HEK293T (cell line): ENCODE measurements at regions not wholly inside any gene's neighbourhood (a gene's known extent, or its start where the extent isn't known, plus 50 kb on each side); places are given as distances from the start of the nearest gene placed in this dataset.

Source experiments
- ARNT ChIP-seq: fragments of 450-650 bp; IDR thresholded peaks from 2 replicates; pipeline ENCODE4 v1.6.1; 2017; ENCODE audit warnings: mild to moderate bottlenecking
- BHLHE40 ChIP-seq: fragments of 450-650 bp; IDR thresholded peaks from 2 replicates; pipeline ENCODE4 v1.6.1; 2016; ENCODE audit warnings: mild to moderate bottlenecking, moderate library complexity, borderline replicate concordance
- CTBP1 ChIP-seq: fragments of 450-650 bp; IDR thresholded peaks from 2 replicates; pipeline ENCODE4 v1.6.1; 2016; ENCODE audit warnings: borderline replicate concordance
- ELF4 ChIP-seq: fragments of 450-650 bp; IDR thresholded peaks from 2 replicates; pipeline ENCODE4 v1.6.1; 2017; ENCODE audit warnings: antibody characterized with exemption
- FOXA1 ChIP-seq: fragments of 450-650 bp; IDR thresholded peaks from 2 replicates; pipeline ENCODE4 v1.6.1; 2016; ENCODE audit warnings: mild to moderate bottlenecking
- FOXK2 ChIP-seq: fragments of 450-650 bp; IDR thresholded peaks from 2 replicates; pipeline ENCODE4 v1.6.1; 2016; ENCODE audit warnings: mild to moderate bottlenecking
- FOXM1 ChIP-seq: fragments of 450-650 bp; IDR thresholded peaks from 2 replicates; pipeline ENCODE4 v1.6.1; 2017; ENCODE audit warnings: mild to moderate bottlenecking, borderline replicate concordance
- HDGF ChIP-seq: fragments of 450-650 bp; IDR thresholded peaks from 2 replicates; pipeline ENCODE4 v1.6.1; 2017; ENCODE audit warnings: antibody characterized with exemption, borderline replicate concordance
- SP1 ChIP-seq: fragments of 450-650 bp; IDR thresholded peaks from 2 replicates; pipeline ENCODE4 v1.6.1; 2017
- SUZ12 ChIP-seq: fragments of 450-650 bp; IDR thresholded peaks from 2 replicates; pipeline ENCODE4 v1.6.1; 2016; ENCODE audit warnings: mild to moderate bottlenecking
- TARDBP ChIP-seq: fragments of 450-650 bp; IDR thresholded peaks from 2 replicates; pipeline ENCODE4 v1.6.1; 2016
- ZNF384 ChIP-seq: fragments of 450-650 bp; IDR thresholded peaks from 2 replicates; pipeline ENCODE4 v1.6.1; 2016
- TF ChIP-seq, protein P1 (sequence below): fragments of 450-650 bp; IDR thresholded peaks from 2 replicates; pipeline ENCODE4 v1.6.1; 2016

DNA sequence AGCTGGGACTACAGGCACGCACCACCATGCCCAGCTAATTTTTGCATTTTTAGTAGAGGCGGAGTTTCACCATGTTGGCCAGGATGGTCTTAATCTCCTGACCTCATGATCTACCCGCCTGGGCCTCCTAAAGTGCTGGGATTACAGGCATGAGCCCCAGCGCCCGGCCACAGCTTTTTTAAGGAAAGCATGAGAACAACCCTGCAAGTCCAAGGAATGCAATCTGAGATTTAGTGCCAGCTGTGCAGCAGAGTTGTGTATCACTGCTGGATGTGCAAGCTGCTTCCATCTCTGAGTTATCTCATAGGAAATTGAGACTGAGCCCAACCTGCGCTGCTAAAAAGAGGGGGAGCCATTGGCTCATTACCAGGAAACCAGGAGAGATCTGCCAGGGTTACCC lies 399.9 kb upstream of the CYRIA start:
- TF ChIP-seq, protein P1, sequence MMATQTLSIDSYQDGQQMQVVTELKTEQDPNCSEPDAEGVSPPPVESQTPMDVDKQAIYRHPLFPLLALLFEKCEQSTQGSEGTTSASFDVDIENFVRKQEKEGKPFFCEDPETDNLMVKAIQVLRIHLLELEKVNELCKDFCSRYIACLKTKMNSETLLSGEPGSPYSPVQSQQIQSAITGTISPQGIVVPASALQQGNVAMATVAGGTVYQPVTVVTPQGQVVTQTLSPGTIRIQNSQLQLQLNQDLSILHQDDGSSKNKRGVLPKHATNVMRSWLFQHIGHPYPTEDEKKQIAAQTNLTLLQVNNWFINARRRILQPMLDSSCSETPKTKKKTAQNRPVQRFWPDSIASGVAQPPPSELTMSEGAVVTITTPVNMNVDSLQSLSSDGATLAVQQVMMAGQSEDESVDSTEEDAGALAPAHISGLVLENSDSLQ: no peak
- TF ChIP-seq BHLHE40 (no peak), FOXM1 (no peak), ELF4 (no peak), ZNF384 (no peak), FOXA1 (no peak), FOXK2 (no peak), SP1 (no peak), HDGF (no peak), TARDBP (no peak), SUZ12 (no peak), ARNT (no peak), CTBP1 (no peak)
